HG03469 (cell line): ENCODE measurements at regions not wholly inside any gene's neighbourhood (a gene's known extent, or its start where the extent isn't known, plus 50 kb on each side); places are given as distances from the start of the nearest gene placed in this dataset.
"Not testable (repeated sequence)": the region's sequence is repeated elsewhere in the genome, so short reads cannot be mapped to it uniquely, and the experiment has no call there.

Source experiments
- ATAC-seq: cut with Tn5 transposase; IDR thresholded peaks from one replicate; pipeline ENCODE4 v1.9.1; 2021; ENCODE audit warnings: mild to moderate bottlenecking, moderate library complexity, moderate number of reproducible peaks; ENCODE audit not compliant: unreplicated experiment

GRCh38 chr9:66829853-66830252 lies 70.7 kb upstream of the ZNF658 start:
- ATAC-seq, result not testable (repeated sequence)

DNA sequence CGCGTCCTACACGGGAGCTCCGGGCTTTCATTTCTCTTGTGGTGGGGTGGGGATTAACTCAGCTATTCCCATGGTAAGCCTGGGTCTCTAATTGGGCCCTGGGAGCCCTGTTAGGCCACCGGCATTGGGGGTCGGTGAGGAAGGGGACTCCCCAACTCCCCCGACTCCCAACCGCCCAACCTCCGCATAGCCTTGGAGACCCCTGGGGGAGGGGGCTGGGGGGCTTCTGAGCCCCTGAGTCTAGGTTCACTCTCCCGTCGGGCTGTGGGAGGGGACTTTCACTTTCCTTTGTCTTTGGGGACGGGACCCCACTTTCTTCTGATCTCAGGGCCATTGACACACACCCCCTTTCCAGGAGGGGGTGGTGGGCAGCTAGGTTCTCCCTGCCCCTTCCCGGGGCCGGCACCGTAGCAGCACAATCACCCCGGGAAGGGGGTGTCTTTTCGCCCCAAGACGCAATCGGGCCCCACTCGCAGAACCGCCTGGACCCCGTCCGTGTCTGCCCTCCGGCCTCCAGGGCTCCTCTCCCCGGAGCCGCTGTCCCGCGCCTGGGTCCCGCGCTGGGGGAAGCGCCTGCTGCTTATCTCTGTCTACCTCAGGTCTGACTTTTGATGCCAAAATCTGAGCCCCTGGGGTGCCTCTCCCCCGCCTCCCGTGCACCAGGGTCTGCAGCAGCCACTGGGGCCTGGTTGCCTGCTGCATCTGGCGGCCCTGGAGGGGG lies 69.6 kb upstream of the ZNF658 start:
- not testable (repeated sequence) for ATAC-seq

GRCh38 chr9:66832222-66832621 lies 68.3 kb upstream of the ZNF658 start:
- not testable (repeated sequence) for ATAC-seq

GRCh38 chr9:66837242-66837937 lies 63.1 kb upstream of the ZNF658 start:
- not testable (repeated sequence) for ATAC-seq
